ENCODE measurements at regions not wholly inside any gene's neighbourhood (a gene's known extent, or its start where the extent isn't known, plus 50 kb on each side); places are given as distances from the start of the nearest gene placed in this dataset.

GRCh38 chrX:77061545-77061944 is 385.6 kb upstream of the FGF16 start:
- H3K9ac ChIP-seq (ENCODE audit: low read length), result no peak overlapping the region
- WGBS, result 100% methylated on average over 2 of the region's 3 CpGs

GRCh38 chrX:77065896-77066295 is 381.3 kb upstream of the FGF16 start:
- Histone ChIP-seq H3K9me3 (ENCODE audit: control insufficient read depth, low read length) (no peaks in the 10 kb centered on the region), H3K79me1 (replicated peaks; ENCODE audit: low read length, poor library complexity, severe bottlenecking) (no peaks in the 10 kb centered on the region), H4K91ac (ENCODE audit: low read length) (no peak overlapping the region), H3K4me3 (ENCODE audit: insufficient read depth in 1 of 2, low read depth in 1 of 2, low read length in 2 of 2) (no peak overlapping the region), H2BK120ac (ENCODE audit: low read depth, low read length) (no peak overlapping the region), H3K4me2 (ENCODE audit: low read length, poor library complexity, severe bottlenecking) (no peak overlapping the region), H2AFZ (ENCODE audit: low read depth, low read length) (no peak overlapping the region), H2BK12ac (ENCODE audit: low read length in 2 of 2) (no peak overlapping the region), H3K4ac (ENCODE audit: low read depth in 1 of 2, low read length in 2 of 2) (no peak overlapping the region), H2AK5ac (ENCODE audit: low read length, severe bottlenecking) (no peak overlapping the region), H3K23ac (ENCODE audit: low read length in 2 of 2) (no peak overlapping the region), H3K14ac (ENCODE audit: low read length in 2 of 2) (no peak overlapping the region), H4K8ac (ENCODE audit: low read length) (no peak overlapping the region), H3K27ac (ENCODE audit: low read length, poor library complexity, severe bottlenecking) (no peak overlapping the region), H3K36me3 (ENCODE audit: control insufficient read depth in 1 of 2, insufficient read depth in 2 of 2, low read depth in 1 of 2, low read length in 2 of 2) (no peaks in the 10 kb centered on the region), H2BK15ac (ENCODE audit: low read depth, poor library complexity, severe bottlenecking) (no peak overlapping the region), H2BK5ac (ENCODE audit: low read depth, low read length, poor library complexity, severe bottlenecking) (no peak overlapping the region), H3K9ac (ENCODE audit: low read length) (no peak overlapping the region), H3K18ac (ENCODE audit: low read depth in 1 of 2, low read length in 2 of 2) (no peak overlapping the region), H3K4me1 (ENCODE audit: control insufficient read depth, insufficient read depth, low read depth, low read length) (no peaks in the 10 kb centered on the region), H3K27me3 (ENCODE audit: control insufficient read depth in 1 of 2, insufficient read depth in 1 of 2, low read length in 2 of 2) (no peaks in the 10 kb centered on the region)
- 73% methylated on average over 9 of the region's 11 CpGs for WGBS
- DNase-seq, result no peak

More at GRCh38 chrX:77061545-77061944, 385.6 kb upstream of the FGF16 start:
- Histone ChIP-seq H2AK5ac (ENCODE audit: low read length, severe bottlenecking) (no peak overlapping the region), H2AFZ (ENCODE audit: low read depth, low read length) (no peak overlapping the region), H2BK15ac (ENCODE audit: low read depth, poor library complexity, severe bottlenecking) (no peak overlapping the region), H4K8ac (ENCODE audit: low read length) (no peak overlapping the region), H3K27me3 (ENCODE audit: control insufficient read depth in 1 of 2, insufficient read depth in 1 of 2, low read length in 2 of 2) (peaks cover 0 to 4% of the 10 kb centered on the region in 2 experiments), H3K27ac (ENCODE audit: low read length, poor library complexity, severe bottlenecking) (no peak overlapping the region), H3K9me3 (ENCODE audit: control insufficient read depth, low read length) (no peaks in the 10 kb centered on the region), H2BK120ac (ENCODE audit: low read depth, low read length) (no peak overlapping the region), H4K91ac (ENCODE audit: low read length) (no peak overlapping the region), H3K36me3 (ENCODE audit: control insufficient read depth in 1 of 2, insufficient read depth in 2 of 2, low read depth in 1 of 2, low read length in 2 of 2) (no peaks in the 10 kb centered on the region), H3K4me1 (ENCODE audit: control insufficient read depth, insufficient read depth, low read depth, low read length) (no peaks in the 10 kb centered on the region), H3K4me3 (ENCODE audit: insufficient read depth in 1 of 2, low read depth in 1 of 2, low read length in 2 of 2) (no peak overlapping the region), H3K23ac (ENCODE audit: low read length in 2 of 2) (no peak overlapping the region), H3K18ac (ENCODE audit: low read depth in 1 of 2, low read length in 2 of 2) (no peak overlapping the region), H3K4ac (ENCODE audit: low read depth in 1 of 2, low read length in 2 of 2) (no peak overlapping the region), H3K4me2 (ENCODE audit: low read length, poor library complexity, severe bottlenecking) (no peak overlapping the region), H2BK12ac (ENCODE audit: low read length in 2 of 2) (no peak overlapping the region), H3K14ac (ENCODE audit: low read length in 2 of 2) (no peak overlapping the region), H3K79me1 (replicated peaks; ENCODE audit: low read length, poor library complexity, severe bottlenecking) (no peaks in the 10 kb centered on the region), H2BK5ac (ENCODE audit: low read depth, low read length, poor library complexity, severe bottlenecking) (no peak overlapping the region)
- no peak for DNase-seq

GRCh38 chrX:77070202-77070918 is 376.8 kb upstream of the FGF16 start:
- no peaks in the 10 kb centered on the region for H3K4me1 ChIP-seq (ENCODE audit: control insufficient read depth, insufficient read depth, low read depth, low read length)
- H3K4me3 ChIP-seq (ENCODE audit: insufficient read depth in 1 of 2, low read depth in 1 of 2, low read length in 2 of 2), result no peak overlapping the region
- no peak for DNase-seq
- H3K14ac ChIP-seq (ENCODE audit: low read length in 2 of 2), result no peak overlapping the region
- H3K23ac ChIP-seq (ENCODE audit: low read length in 2 of 2), result no peak overlapping the region
- H3K18ac ChIP-seq (ENCODE audit: low read depth in 1 of 2, low read length in 2 of 2), result no peak overlapping the region
- H2BK15ac ChIP-seq (ENCODE audit: low read depth, poor library complexity, severe bottlenecking), result no peak overlapping the region
- no peaks in the 10 kb centered on the region for H3K36me3 ChIP-seq (ENCODE audit: control insufficient read depth in 1 of 2, insufficient read depth in 2 of 2, low read depth in 1 of 2, low read length in 2 of 2)
- no peaks in the 10 kb centered on the region for H3K79me1 ChIP-seq (replicated peaks; ENCODE audit: low read length, poor library complexity, severe bottlenecking)
- H2BK12ac ChIP-seq (ENCODE audit: low read length in 2 of 2), result no peak overlapping the region
- H2AFZ ChIP-seq (ENCODE audit: low read depth, low read length), result no peak overlapping the region
- no peak overlapping the region for H3K4ac ChIP-seq (ENCODE audit: low read depth in 1 of 2, low read length in 2 of 2)
- H3K27me3 ChIP-seq (ENCODE audit: control insufficient read depth in 1 of 2, insufficient read depth in 1 of 2, low read length in 2 of 2), result no peaks in the 10 kb centered on the region
- H4K8ac ChIP-seq (ENCODE audit: low read length), result no peak overlapping the region
- H2AK5ac ChIP-seq (ENCODE audit: low read length, severe bottlenecking), result no peak overlapping the region
- H4K91ac ChIP-seq (ENCODE audit: low read length), result no peak overlapping the region
- peaks cover 8% of the 10 kb centered on the region for H3K9me3 ChIP-seq (ENCODE audit: control insufficient read depth, low read length)
- H3K9ac ChIP-seq (ENCODE audit: low read length), result no peak overlapping the region
- H2BK5ac ChIP-seq (ENCODE audit: low read depth, low read length, poor library complexity, severe bottlenecking), result no peak overlapping the region
- no peak overlapping the region for H2BK120ac ChIP-seq (ENCODE audit: low read depth, low read length)
- H3K27ac ChIP-seq (ENCODE audit: low read length, poor library complexity, severe bottlenecking), result no peak overlapping the region
- WGBS, result 46% methylated on average over 3 of the region's 3 CpGs
- no peak overlapping the region for H3K4me2 ChIP-seq (ENCODE audit: low read length, poor library complexity, severe bottlenecking)

GRCh38 chrX:77076896-77077295 is 370.3 kb upstream of the FGF16 start:
- no peak overlapping the region for H2BK15ac ChIP-seq (ENCODE audit: low read depth, poor library complexity, severe bottlenecking)
- no peak overlapping the region for H4K8ac ChIP-seq (ENCODE audit: low read length)
- H3K27ac ChIP-seq (ENCODE audit: low read length, poor library complexity, severe bottlenecking), result no peak overlapping the region
- no peak overlapping the region for H3K18ac ChIP-seq (ENCODE audit: low read depth in 1 of 2, low read length in 2 of 2)
- H3K4me3 ChIP-seq (ENCODE audit: insufficient read depth in 1 of 2, low read depth in 1 of 2, low read length in 2 of 2), result no peak overlapping the region
- H2BK12ac ChIP-seq (ENCODE audit: low read length in 2 of 2), result no peak overlapping the region
- H3K9me3 ChIP-seq (ENCODE audit: control insufficient read depth, low read length), result peaks cover 13% of the 10 kb centered on the region
- 46% methylated on average over 2 of the region's 2 CpGs for WGBS
- H3K14ac ChIP-seq (ENCODE audit: low read length in 2 of 2), result no peak overlapping the region
- H3K4ac ChIP-seq (ENCODE audit: low read depth in 1 of 2, low read length in 2 of 2), result no peak overlapping the region
- H3K79me1 ChIP-seq (replicated peaks; ENCODE audit: low read length, poor library complexity, severe bottlenecking), result no peaks in the 10 kb centered on the region
- no peak overlapping the region for H2AFZ ChIP-seq (ENCODE audit: low read depth, low read length)
- no peak overlapping the region for H3K9ac ChIP-seq (ENCODE audit: low read length)
- no peak for DNase-seq
- H3K27me3 ChIP-seq (ENCODE audit: control insufficient read depth in 1 of 2, insufficient read depth in 1 of 2, low read length in 2 of 2), result no peaks in the 10 kb centered on the region
- H2AK5ac ChIP-seq (ENCODE audit: low read length, severe bottlenecking), result no peak overlapping the region
- H3K4me1 ChIP-seq (ENCODE audit: control insufficient read depth, insufficient read depth, low read depth, low read length), result no peaks in the 10 kb centered on the region
- H2BK120ac ChIP-seq (ENCODE audit: low read depth, low read length), result no peak overlapping the region
- H3K36me3 ChIP-seq (ENCODE audit: control insufficient read depth in 1 of 2, insufficient read depth in 2 of 2, low read depth in 1 of 2, low read length in 2 of 2), result no peaks in the 10 kb centered on the region
- H4K91ac ChIP-seq (ENCODE audit: low read length), result no peak overlapping the region
- H2BK5ac ChIP-seq (ENCODE audit: low read depth, low read length, poor library complexity, severe bottlenecking), result no peak overlapping the region
- H3K4me2 ChIP-seq (ENCODE audit: low read length, poor library complexity, severe bottlenecking), result no peak overlapping the region
- H3K23ac ChIP-seq (ENCODE audit: low read length in 2 of 2), result no peak overlapping the region

All from mesenchymal stem cell (in vitro differentiated cells and primary cell).